NB4 (cell line): ENCODE measurements at regions not wholly inside any gene's neighbourhood (a gene's known extent, or its start where the extent isn't known, plus 50 kb on each side); places are given as distances from the start of the nearest gene placed in this dataset.
"Not testable (repeated sequence)": the region's sequence is repeated elsewhere in the genome, so short reads cannot be mapped to it uniquely, and the experiment has no call there.

Experiments used
- DNase-seq: peaks from one replicate; pipeline ENCODE4 v3.0.0; 2010; ENCODE audit warnings: low read depth
- H3K4me3 ChIP-seq: one replicate; pipeline ENCODE4 v1.5.1; 2011; ENCODE audit warnings: mild to moderate bottlenecking, low read depth, low read length, moderate library complexity
- CTCF ChIP-seq: IDR thresholded peaks from one replicate; pipeline ENCODE4 v1.5.1; 2012; ENCODE audit warnings: low read depth, low read length
- MAX ChIP-seq: IDR thresholded peaks from 2 replicates; pipeline ENCODE4 v1.6.1; 2011; ENCODE audit warnings: low read depth, low read length
- MYC ChIP-seq: IDR thresholded peaks from 2 replicates; pipeline ENCODE4 v1.6.1; 2011; ENCODE audit warnings: low read depth, low read length
- POLR2A ChIP-seq: IDR thresholded peaks from 2 replicates; pipeline ENCODE4 v1.6.1; 2011; ENCODE audit warnings: mild to moderate bottlenecking; ENCODE audit not compliant: insufficient read length; ENCODE audit errors: extremely low read depth

- no peak for TF ChIP-seq POLR2A
- TF ChIP-seq MYC: no peak
- no peak for TF ChIP-seq MAX
- no peak for TF ChIP-seq CTCF
- DNase-seq: no peak
- H3K4me3 ChIP-seq: no peak overlapping the region
Measured at GRCh38 chr3:87822563-87822962, 236.2 kb downstream of the CGGBP1 start.

- not testable (repeated sequence) for DNase-seq
Measured at GRCh38 chr3:87813503-87813902, 245.3 kb downstream of the CGGBP1 start.

GRCh38 chr3:87811953-87812352 lies 246.9 kb downstream of the CGGBP1 start:
- no peak overlapping the region for H3K4me3 ChIP-seq
- no peak for DNase-seq
- TF ChIP-seq MAX (no peak), CTCF (no peak), MYC (no peak), POLR2A (no peak)

More at GRCh38 chr3:87813503-87813902, 245.3 kb downstream of the CGGBP1 start:
- H3K4me3 ChIP-seq: not testable (repeated sequence)

GRCh38 chr3:87810452-87811016 lies 248.3 kb downstream of the CGGBP1 start:
- TF ChIP-seq POLR2A (no peak), CTCF (no peak), MAX (no peak), MYC (no peak)
- H3K4me3 ChIP-seq: no peak overlapping the region
- DNase-seq: no peak

- DNase-seq: no peak
- TF ChIP-seq POLR2A (no peak), MYC (no peak), MAX (no peak), CTCF (no peak)
- no peak overlapping the region for H3K4me3 ChIP-seq
Measured at GRCh38 chr3:87805670-87806069, 253.1 kb downstream of the CGGBP1 start.

GRCh38 chr3:87801409-87801808 lies 257.4 kb downstream of the CGGBP1 start:
- TF ChIP-seq POLR2A (no peak), MAX (no peak)
- no peak for DNase-seq
- no peak overlapping the region for H3K4me3 ChIP-seq

- TF ChIP-seq MYC (no peak), MAX (no peak), CTCF (no peak), POLR2A (no peak)
- no peak for DNase-seq
- no peak overlapping the region for H3K4me3 ChIP-seq
Measured at GRCh38 chr3:87800516-87800915, 258.3 kb downstream of the CGGBP1 start.
